Fibroblast of peridontal ligament (primary cell): ENCODE measurements at regions not wholly inside any gene's neighbourhood (a gene's known extent, or its start where the extent isn't known, plus 50 kb on each side); places are given as distances from the start of the nearest gene placed in this dataset.

Source experiments
- DNase-seq: peaks from one replicate; pipeline ENCODE4 v3.0.0-alpha.2; 2010; ENCODE audit errors: extremely low read depth

- DNase-seq, result no peak
Observed at GRCh38 chr5:120738568-120738967, 274.5 kb downstream of the PRR16 start.

GRCh38 chr5:120740989-120741388, 276.9 kb downstream of the PRR16 start:
- DNase-seq, result no peak

GRCh38 chr5:120748474-120748873, 284.4 kb downstream of the PRR16 start:
- DNase-seq, result no peak

GRCh38 chr5:120749737-120750136, 285.6 kb downstream of the PRR16 start:
- peak; percentile 13 for DNase-seq

GRCh38 chr5:120759587-120759986, 295.5 kb downstream of the PRR16 start:
- DNase-seq, result no peak

- no peak for DNase-seq
Observed at GRCh38 chr5:120761986-120762385, 297.9 kb downstream of the PRR16 start.

GRCh38 chr5:120765189-120765588, 301.1 kb downstream of the PRR16 start:
- DNase-seq, result peak; percentile 67

- peak; percentile 90 for DNase-seq
Observed at GRCh38 chr5:120767178-120767820, 303.2 kb downstream of the PRR16 start.

- DNase-seq, result peak; percentile 72
Observed at GRCh38 chr5:120769312-120769872, 305.3 kb downstream of the PRR16 start.

- DNase-seq, result no peak
Observed at GRCh38 chr5:120771202-120771601, 307.1 kb downstream of the PRR16 start.

GRCh38 chr5:120778491-120779484, 314.7 kb downstream of the PRR16 start:
- peak; percentile 84 for DNase-seq

GRCh38 chr5:120779674-120780073, 315.6 kb downstream of the PRR16 start:
- DNase-seq, result peak; percentile 53

GRCh38 chr5:120788481-120788880, 324.4 kb downstream of the PRR16 start:
- no peak for DNase-seq

GRCh38 chr5:120789918-120790317, 325.8 kb downstream of the PRR16 start:
- DNase-seq, result no peak

GRCh38 chr5:120790339-120790738, 326.2 kb downstream of the PRR16 start:
- DNase-seq, result no peak

GRCh38 chr5:120792477-120792876, 328.4 kb downstream of the PRR16 start:
- no peak for DNase-seq

GRCh38 chr5:120794121-120794520, 330.0 kb downstream of the PRR16 start:
- DNase-seq, result peak; percentile 53

- DNase-seq, result peak; percentile 75
Observed at GRCh38 chr5:120803282-120803681, 339.2 kb downstream of the PRR16 start.

GRCh38 chr5:120805131-120805530, 341.0 kb downstream of the PRR16 start:
- no peak for DNase-seq

GRCh38 chr5:120806202-120806601, 342.1 kb downstream of the PRR16 start:
- peak; percentile 63 for DNase-seq

GRCh38 chr5:120808135-120808534, 344.0 kb downstream of the PRR16 start:
- DNase-seq, result no peak

- no peak for DNase-seq
Observed at GRCh38 chr5:120808606-120809005, 344.5 kb downstream of the PRR16 start.

GRCh38 chr5:120813551-120813950, 349.5 kb downstream of the PRR16 start:
- DNase-seq, result no peak
